T-cell (primary cell): ENCODE measurements at regions not wholly inside any gene's neighbourhood (a gene's known extent, or its start where the extent isn't known, plus 50 kb on each side); places are given as distances from the start of the nearest gene placed in this dataset.
A peak's percentile ranks its signal among the peaks of the same experiment; 100 is the strongest.
"Not testable (repeated sequence)": the region's sequence is repeated elsewhere in the genome, so short reads cannot be mapped to it uniquely, and the experiment has no call there.

Experiments
- ATAC-seq, 4 experiments: fragments of 200-7000 bp in 3 of 4; fragments of 150-1000 bp in 1 of 4; cut with Tn5 transposase; replicated peaks in 1 of 4; 1 replicate in 3 of 4; 2 replicates in 1 of 4; pipeline ENCODE4 v1.10.0; 2021; ENCODE audit warnings: moderate library complexity in 3 of 4, mild to moderate bottlenecking in 2 of 4, moderate number of reproducible peaks in 1 of 4
- CTCF ChIA-PET, 2 donors: fragments of 300-600 bp; sonication (Branson Sonifier 250); formaldehyde crosslinking; loops; one replicate each; lab custom pipeline; 2022; ENCODE audit warnings: antibody characterized with exemption in 2 of 2; lab: Charles Lee
- POLR2A ChIA-PET, 2 donors: fragments of 300-600 bp; sonication (Branson Sonifier 250); formaldehyde crosslinking; loops; one replicate each; lab custom pipeline; 2022; ENCODE audit warnings: antibody characterized with exemption in 2 of 2; lab: Charles Lee
- DNase-seq, 35 experiments: peaks; one replicate each; pipeline versions ENCODE4 v3.0.0 to v3.0.0-alpha.2; 2013 to 2023
- H3K27ac ChIP-seq: one replicate; pipeline ENCODE4 v1.5.1; 2013; ENCODE audit warnings: low read length
- H3K27me3 ChIP-seq, 2 experiments: replicated peaks in 1 of 2; 1 replicate in 1 of 2; 2 replicates in 1 of 2; pipeline versions ENCODE4 v1.6.1 to v1.7.0; 2013; ENCODE audit warnings: low read length in 1 of 2, mixed read lengths in 1 of 2; ENCODE audit not compliant: control insufficient read depth in 2 of 2, insufficient read depth in 2 of 2; ENCODE audit errors: extremely low read depth in 1 of 2
- H3K36me3 ChIP-seq, 2 donors: 1 replicate in 1 of 2; 2 replicates in 1 of 2; pipeline versions ENCODE4 v1.6.1 to v1.7.0; 2013; ENCODE audit warnings: low read length in 1 of 2; ENCODE audit not compliant: control insufficient read depth in 2 of 2, insufficient read depth in 1 of 2; ENCODE audit errors: extremely low read depth in 1 of 2
- H3K4me1 ChIP-seq, 2 experiments: 1 replicate in 1 of 2; 2 replicates in 1 of 2; pipeline versions ENCODE4 v1.6.1 to v1.7.0; 2013; ENCODE audit warnings: low read length in 2 of 2, mixed read lengths in 1 of 2; ENCODE audit not compliant: insufficient read depth in 2 of 2, control insufficient read depth in 1 of 2; ENCODE audit errors: extremely low read depth in 1 of 2
- H3K4me3 ChIP-seq, 2 donors: 1 replicate in 1 of 2; 2 replicates in 1 of 2; pipeline versions ENCODE4 v1.5.1 to v1.7.0; 2013; ENCODE audit warnings: mild to moderate bottlenecking in 2 of 2, low read length in 1 of 2, moderate library complexity in 1 of 2; ENCODE audit not compliant: control insufficient read depth in 1 of 2; ENCODE audit errors: extremely low read depth in 1 of 2
- H3K9me3 ChIP-seq: 2 replicates; pipeline ENCODE4 v1.7.0; 2013
- H3K27ac Mint-ChIP-seq, 2 donors: one replicate each; pipeline ENCODE4 v1.8.0; 2020 to 2021; ENCODE audit warnings: mild to moderate bottlenecking in 2 of 2, mixed read lengths in 2 of 2
- H3K27me3 Mint-ChIP-seq, 2 donors: one replicate each; pipeline ENCODE4 v1.8.0; 2021 to 2022; ENCODE audit warnings: mixed read lengths in 2 of 2
- H3K36me3 Mint-ChIP-seq: one replicate; pipeline ENCODE4 v1.8.0; 2021; ENCODE audit warnings: mixed read lengths
- H3K4me1 Mint-ChIP-seq, 3 donors: one replicate each; pipeline ENCODE4 v1.8.0; 2020 to 2022; ENCODE audit warnings: mixed read lengths in 3 of 3, mild to moderate bottlenecking in 1 of 3
- H3K4me3 Mint-ChIP-seq, 3 donors: one replicate each; pipeline ENCODE4 v1.8.0; 2020 to 2022; ENCODE audit warnings: mild to moderate bottlenecking in 3 of 3, mixed read lengths in 3 of 3, moderate library complexity in 3 of 3
- H3K9me3 Mint-ChIP-seq, 3 donors: one replicate each; pipeline ENCODE4 v1.8.0; 2020 to 2022; ENCODE audit warnings: mixed read lengths in 3 of 3
- WGBS: methylation state at CpG from one replicate; pipeline ENCODE4 v1.1.5; 2013; ENCODE audit warnings: missing lambda C conversion rate; ENCODE audit not compliant: insufficient coverage; 5-methylcytosine and 5-hydroxymethylcytosine counted together

- H3K27ac Mint-ChIP-seq, H3K4me1 ChIP-seq, H3K4me1 Mint-ChIP-seq, POLR2A ChIA-PET, H3K27me3 ChIP-seq, H3K4me3 Mint-ChIP-seq, H3K9me3 ChIP-seq, DNase-seq, H3K27ac ChIP-seq, H3K36me3 ChIP-seq, CTCF ChIA-PET, H3K27me3 Mint-ChIP-seq, H3K36me3 Mint-ChIP-seq, ATAC-seq, H3K4me3 ChIP-seq, H3K9me3 Mint-ChIP-seq: not testable (repeated sequence)
- 86% methylated on average over 8 of the region's 8 CpGs for WGBS
Observed at GRCh38 chr16:10283246-10283645, 101.0 kb upstream of the GRIN2A start.

- ATAC-seq, H3K27ac Mint-ChIP-seq, H3K27me3 ChIP-seq, H3K36me3 ChIP-seq, H3K9me3 ChIP-seq, H3K4me3 Mint-ChIP-seq, DNase-seq, H3K4me1 Mint-ChIP-seq, POLR2A ChIA-PET, CTCF ChIA-PET, H3K27ac ChIP-seq, H3K4me1 ChIP-seq, H3K4me3 ChIP-seq: not testable (repeated sequence)
- H3K9me3 Mint-ChIP-seq: peaks cover 12 to 24% (median 21%) of the 10 kb centered on the region in 3 donors
- H3K36me3 Mint-ChIP-seq: peaks cover 11% of the 10 kb centered on the region
- peaks cover 13 to 25% of the 10 kb centered on the region in 2 donors for H3K27me3 Mint-ChIP-seq
- WGBS: no CpG with 5 or more reads among the region's 2 CpGs
Observed at GRCh38 chr16:10290467-10291105, 95.3 kb upstream of the ATF7IP2 start.

GRCh38 chr16:10292197-10292596 is 93.7 kb upstream of the ATF7IP2 start:
- ATAC-seq, H3K9me3 ChIP-seq, H3K4me1 ChIP-seq, H3K27ac Mint-ChIP-seq, H3K4me3 ChIP-seq, H3K27ac ChIP-seq, H3K27me3 ChIP-seq, H3K36me3 ChIP-seq, H3K4me1 Mint-ChIP-seq, DNase-seq, H3K4me3 Mint-ChIP-seq, POLR2A ChIA-PET: not testable (repeated sequence)
- CTCF ChIA-PET: interaction anchor here in 1 of 2 donors (0.6 kb wide), 1 partner anchor 119 kb away, joined by 3 read pairs; no protein-coding TSS in a partner anchor
- H3K9me3 Mint-ChIP-seq: peaks cover 12 to 24% (median 21%) of the 10 kb centered on the region in 3 donors
- H3K27me3 Mint-ChIP-seq: peaks cover 13 to 25% of the 10 kb centered on the region in 2 donors
- 100% methylated on average over 1 of the region's 9 CpGs for WGBS
- H3K36me3 Mint-ChIP-seq: peaks cover 11% of the 10 kb centered on the region

- POLR2A ChIA-PET, H3K4me3 Mint-ChIP-seq: not testable (repeated sequence)
Observed at GRCh38 chr16:10292976-10293375, 92.9 kb upstream of the ATF7IP2 start.

GRCh38 chr16:10294153-10294552 is 91.7 kb upstream of the ATF7IP2 start:
- H3K9me3 ChIP-seq, H3K4me1 Mint-ChIP-seq, DNase-seq, H3K27me3 ChIP-seq, ATAC-seq, H3K4me3 Mint-ChIP-seq, H3K4me3 ChIP-seq, POLR2A ChIA-PET, H3K27ac ChIP-seq, H3K4me1 ChIP-seq, CTCF ChIA-PET, H3K36me3 ChIP-seq: not testable (repeated sequence)
- Mint-ChIP-seq H3K27me3 (peaks cover 13 to 25% of the 10 kb centered on the region in 2 donors), H3K27ac (peak overlapping the region in 1 of 2 donors; percentile 12), H3K36me3 (peaks cover 11% of the 10 kb centered on the region), H3K9me3 (peaks cover 12 to 24% (median 21%) of the 10 kb centered on the region in 3 donors)
- 100% methylated on average over 2 of the region's 3 CpGs for WGBS

More at GRCh38 chr16:10292976-10293375, 92.9 kb upstream of the ATF7IP2 start:
- peaks cover 11% of the 10 kb centered on the region for H3K36me3 Mint-ChIP-seq
- H3K27ac ChIP-seq, H3K27me3 ChIP-seq, H3K4me1 ChIP-seq, H3K36me3 ChIP-seq, H3K4me1 Mint-ChIP-seq, H3K4me3 ChIP-seq, ATAC-seq, CTCF ChIA-PET, H3K9me3 ChIP-seq, DNase-seq, H3K27ac Mint-ChIP-seq: not testable (repeated sequence)
- WGBS: 67% methylated on average over 3 of the region's 5 CpGs
- H3K27me3 Mint-ChIP-seq: peaks cover 13 to 25% of the 10 kb centered on the region in 2 donors
- H3K9me3 Mint-ChIP-seq: peaks cover 12 to 24% (median 21%) of the 10 kb centered on the region in 3 donors

GRCh38 chr16:10296956-10297340 is 88.9 kb upstream of the ATF7IP2 start:
- CTCF ChIA-PET: no interaction called here
- H3K4me1 ChIP-seq: no peaks in the 10 kb centered on the region
- H3K9me3 ChIP-seq: no peaks in the 10 kb centered on the region
- Mint-ChIP-seq H3K27ac (peak overlapping the region in 1 of 2 donors; percentile 59), H3K9me3 (peaks cover 9 to 14% (median 12%) of the 10 kb centered on the region in 3 donors), H3K27me3 (peaks cover 12 to 13% of the 10 kb centered on the region in 2 donors), H3K4me1 (peaks cover 0 to 3% (median 0%) of the 10 kb centered on the region in 3 donors), H3K36me3 (peaks cover 11% of the 10 kb centered on the region), H3K4me3 (no peak overlapping the region)
- peaks cover 0 to 3% of the 10 kb centered on the region in 2 experiments for H3K27me3 ChIP-seq
- ATAC-seq: no peak
- POLR2A ChIA-PET: no interaction called here
- no peak for DNase-seq
- 96% methylated on average over 5 of the region's 7 CpGs for WGBS
- H3K36me3 ChIP-seq: no peaks in the 10 kb centered on the region
- no peak overlapping the region for H3K27ac ChIP-seq
- no peak overlapping the region for H3K4me3 ChIP-seq
